GM19372 (cell line): ENCODE measurements at regions not wholly inside any gene's neighbourhood (a gene's known extent, or its start where the extent isn't known, plus 50 kb on each side); places are given as distances from the start of the nearest gene placed in this dataset.

Source experiments
- ATAC-seq: cut with Tn5 transposase; IDR thresholded peaks from one replicate; pipeline ENCODE4 v1.9.1; 2021; ENCODE audit warnings: mild to moderate bottlenecking, low read depth, moderate library complexity; ENCODE audit not compliant: unreplicated experiment

DNA sequence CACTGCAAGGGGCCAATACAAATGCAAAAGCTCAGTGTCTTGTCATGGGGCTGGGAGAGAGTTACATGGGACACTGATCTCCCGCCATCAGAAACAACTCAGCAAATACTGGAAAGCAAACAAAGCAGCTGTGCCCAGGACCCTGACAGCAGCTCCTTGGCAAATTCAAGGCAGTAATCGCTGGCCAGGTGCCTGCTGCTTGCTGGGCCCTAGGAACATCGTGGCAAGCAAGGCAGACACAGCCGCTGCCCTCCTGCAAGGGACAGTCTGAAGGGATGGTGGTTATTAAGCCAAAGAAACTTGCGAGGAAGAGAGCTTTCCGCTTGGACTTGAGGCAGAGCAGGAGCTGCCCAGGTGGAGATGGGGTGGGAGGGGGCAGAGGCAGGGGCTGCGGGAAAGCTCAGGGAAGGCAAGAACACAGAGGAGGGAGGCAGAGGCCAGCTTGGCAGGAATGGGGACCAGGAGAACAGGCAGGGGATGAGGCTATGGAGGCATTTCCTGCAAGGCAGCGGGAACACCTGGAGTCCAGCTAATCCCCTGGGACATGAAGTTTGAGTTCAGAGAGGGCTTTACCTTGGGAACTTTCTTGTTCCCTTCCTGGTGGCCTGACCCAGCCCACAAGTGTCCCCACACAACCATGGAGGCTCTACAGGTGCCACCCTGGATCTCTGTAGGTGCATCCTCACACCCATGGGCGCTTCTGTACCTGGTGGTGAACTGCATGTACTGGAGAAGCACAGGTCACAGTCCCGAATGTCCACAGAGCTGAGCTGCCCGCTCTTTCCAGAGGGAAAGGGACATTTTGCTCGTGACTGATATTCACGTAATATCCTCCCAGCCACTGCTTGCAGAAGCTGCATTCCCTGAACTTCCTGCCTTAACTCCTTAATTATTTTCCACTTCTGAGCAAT is 78.7 kb upstream of the ATP2B2 start:
- no peak for ATAC-seq

DNA sequence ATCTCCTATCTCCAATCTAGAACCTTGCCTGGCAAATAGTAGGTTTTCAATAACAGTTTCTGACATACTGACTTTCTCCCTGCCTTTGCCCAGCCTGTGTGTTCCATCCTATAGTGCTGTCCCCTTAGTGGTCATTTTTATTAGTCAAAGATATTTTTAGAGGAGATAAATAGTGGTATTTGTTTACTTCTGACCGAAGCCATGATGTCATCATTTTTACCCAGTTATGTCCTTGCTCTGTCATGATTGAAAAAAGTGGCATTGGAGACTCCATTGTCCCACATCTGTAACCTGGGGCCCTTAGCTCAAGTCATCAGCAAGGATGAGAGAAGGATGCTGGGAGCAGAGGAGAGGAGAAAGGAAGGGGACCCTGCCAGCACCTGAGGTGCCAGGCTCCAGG is 80.6 kb upstream of the ATP2B2 start:
- no peak for ATAC-seq

DNA sequence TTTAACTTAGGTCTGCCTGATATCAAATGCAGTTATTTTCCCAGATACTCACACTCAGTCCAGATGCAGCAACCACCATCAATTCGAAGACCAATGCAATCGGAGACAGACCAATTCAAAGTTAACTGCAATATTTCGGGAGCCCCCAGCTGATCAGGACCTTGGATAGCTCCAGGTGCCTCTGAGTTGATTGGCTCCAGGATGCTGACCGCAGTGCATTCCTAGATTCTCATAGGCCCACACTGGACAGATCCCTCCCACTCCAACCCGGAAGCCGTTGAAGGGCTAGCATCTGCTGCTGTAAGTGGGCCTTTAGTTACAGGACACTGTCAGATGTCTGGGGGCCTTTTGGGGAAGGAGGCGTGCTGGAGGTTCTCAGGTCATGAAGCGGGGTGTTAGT is 89.5 kb upstream of the ATP2B2 start:
- no peak for ATAC-seq

DNA sequence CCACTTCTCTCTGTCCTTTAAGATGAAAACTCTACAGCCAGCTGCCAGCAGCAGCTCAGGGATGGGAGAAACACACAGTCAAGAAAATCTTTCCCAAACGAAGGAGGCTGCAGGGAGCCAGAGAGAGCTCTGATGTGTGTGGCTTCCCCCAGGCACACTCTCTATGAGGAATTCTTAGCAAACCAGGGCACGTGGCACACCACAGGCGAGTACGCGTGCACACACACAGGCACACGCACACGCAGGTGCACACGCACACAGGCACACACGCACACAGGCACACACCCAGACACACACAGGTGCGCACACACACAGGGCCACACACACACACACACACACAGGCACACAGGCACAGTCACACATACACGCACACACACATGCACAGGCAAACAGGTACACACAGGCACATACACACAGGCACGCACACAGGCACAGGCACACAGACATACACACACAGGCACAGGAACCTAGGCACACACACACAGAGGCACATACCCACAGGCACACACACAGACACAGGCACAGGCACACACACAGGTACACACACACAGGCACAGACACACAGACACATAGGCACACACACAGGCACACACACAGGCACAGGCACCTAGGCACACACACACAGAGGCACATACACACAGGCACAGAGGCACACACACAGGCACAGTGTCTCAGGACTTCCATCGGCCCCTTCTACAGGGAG is 91.5 kb upstream of the ATP2B2 start:
- no peak for ATAC-seq

DNA sequence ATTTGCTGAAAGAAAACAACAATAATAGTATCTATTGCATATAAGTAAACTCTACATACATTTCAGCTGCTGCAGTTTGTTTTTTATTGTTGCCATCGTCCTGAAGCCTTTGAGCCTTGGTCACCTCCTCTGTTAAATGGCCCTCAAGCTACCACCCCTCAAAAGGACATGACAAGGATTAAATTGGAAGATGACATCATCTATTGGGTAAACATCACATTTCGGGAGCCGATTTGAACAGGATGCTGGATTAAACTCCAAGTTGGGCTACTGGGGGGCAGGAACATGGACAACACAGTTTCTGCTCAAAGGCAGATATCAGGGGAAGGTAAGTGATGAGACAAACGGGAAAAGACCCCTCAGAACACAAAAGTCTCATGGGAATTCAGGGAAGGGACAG is 92.3 kb upstream of the ATP2B2 start:
- no peak for ATAC-seq

DNA sequence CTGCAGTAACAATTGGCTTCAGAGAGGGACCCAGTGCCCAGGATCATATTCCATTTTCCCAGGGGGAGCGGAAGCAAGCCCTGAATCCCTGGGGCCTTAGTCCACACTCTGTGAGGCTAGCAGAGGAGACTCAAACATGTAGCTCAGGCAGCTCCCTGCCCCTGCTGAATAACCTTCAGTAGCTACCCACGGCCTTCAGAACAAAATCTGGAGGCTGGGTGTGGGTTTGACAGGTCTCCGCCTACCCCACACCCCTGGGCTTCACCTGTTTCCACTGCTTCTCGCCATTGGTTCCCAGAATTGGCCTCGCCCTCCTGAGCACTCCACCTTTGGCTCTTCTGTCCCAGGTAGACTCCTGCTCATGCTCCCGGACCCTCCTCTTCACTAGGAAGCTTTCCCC is 93.6 kb upstream of the ATP2B2 start:
- no peak for ATAC-seq

DNA sequence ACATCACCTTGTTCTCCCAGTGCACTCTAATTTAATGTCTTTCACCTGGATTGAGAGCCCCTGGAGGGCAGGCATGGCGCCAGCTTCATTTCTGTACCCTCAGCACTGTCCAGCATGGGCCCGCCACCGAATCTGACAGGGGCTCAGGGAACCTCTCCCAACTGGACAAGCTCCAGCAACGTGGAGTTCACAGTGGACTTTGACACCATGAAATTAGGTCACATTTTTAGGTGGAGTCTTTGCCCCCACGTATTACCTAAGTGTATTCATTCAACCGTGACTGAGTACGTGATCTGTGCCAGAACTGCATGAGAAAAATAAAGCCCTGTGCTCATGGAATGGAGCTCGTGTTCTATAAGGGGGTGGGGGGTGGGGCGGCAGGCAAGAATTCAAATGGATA is 94.1 kb upstream of the ATP2B2 start:
- no peak for ATAC-seq

DNA sequence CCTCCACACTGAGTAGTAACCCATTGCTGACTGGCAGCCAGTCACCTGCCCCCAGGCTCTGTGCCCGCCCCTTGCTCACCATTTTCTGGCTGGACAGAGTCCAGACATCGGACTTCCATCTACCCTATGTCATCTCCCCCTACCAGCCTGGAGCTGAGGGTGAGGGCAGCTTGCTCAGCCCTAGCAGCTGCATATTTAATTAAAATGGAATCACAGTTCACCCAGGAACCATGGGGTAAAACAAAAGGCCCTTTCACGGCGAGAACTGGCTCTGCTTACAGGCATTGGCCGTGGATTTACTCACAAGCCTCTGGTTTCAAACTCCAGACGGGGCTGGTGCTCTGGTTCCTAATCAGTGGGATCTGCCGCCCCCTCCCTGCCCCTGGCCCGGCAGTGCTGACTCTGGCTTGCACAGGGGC is 94.9 kb upstream of the ATP2B2 start:
- no peak for ATAC-seq

DNA sequence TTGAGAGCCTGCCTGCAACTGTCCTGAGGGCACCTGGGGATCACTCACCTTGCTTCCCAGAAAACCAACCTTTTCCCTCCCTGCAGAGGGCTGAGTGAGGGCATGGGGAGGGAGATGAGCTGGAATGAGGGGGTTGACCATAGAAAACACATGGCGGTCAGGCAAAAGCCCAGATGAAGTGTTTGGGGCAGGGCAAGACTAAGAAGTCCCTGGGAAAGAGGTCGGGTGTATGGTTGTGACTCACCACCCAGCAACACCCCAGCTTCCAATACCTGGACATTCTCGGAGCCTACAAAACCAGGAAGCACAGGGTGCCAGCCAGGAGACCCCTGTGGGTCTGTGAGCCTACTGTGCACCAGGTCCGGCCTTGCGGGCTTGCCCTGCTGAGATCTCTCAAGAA is 95.3 kb upstream of the ATP2B2 start:
- no peak for ATAC-seq

DNA sequence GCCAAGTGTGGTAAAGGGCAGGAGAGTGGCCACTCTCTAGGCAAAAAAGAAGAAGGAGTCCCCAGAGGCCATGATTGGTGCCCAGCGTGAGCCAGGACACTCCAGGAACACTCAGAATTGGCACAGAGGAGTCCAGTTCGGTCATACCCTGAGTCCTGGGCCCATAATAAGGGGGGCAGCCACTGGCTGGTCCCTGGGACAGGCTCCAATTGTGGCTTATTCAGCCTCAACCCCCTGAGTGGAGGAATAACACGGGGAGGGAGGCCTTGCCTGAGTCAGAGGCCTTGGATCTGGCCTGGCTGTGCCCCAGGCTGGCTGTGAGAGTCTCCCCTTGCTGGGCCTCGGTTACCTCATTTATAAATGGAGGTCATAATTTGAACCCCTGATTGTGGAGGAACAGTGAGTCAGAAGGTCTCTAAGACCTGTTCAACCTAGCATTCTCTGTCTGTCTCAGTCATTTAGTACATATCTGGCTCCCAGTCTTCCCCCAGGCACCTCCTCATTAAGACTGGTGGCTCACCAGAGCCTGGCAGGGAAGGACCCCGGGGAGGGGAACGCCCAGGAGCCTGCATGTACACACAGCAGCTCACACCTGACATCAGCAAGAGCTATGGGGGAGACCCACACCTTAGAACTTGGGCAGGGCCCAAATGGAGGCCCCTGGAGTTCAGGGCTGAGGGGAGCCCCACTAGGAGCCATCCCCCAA is 95.9 kb upstream of the ATP2B2 start:
- ATAC-seq: no peak

DNA sequence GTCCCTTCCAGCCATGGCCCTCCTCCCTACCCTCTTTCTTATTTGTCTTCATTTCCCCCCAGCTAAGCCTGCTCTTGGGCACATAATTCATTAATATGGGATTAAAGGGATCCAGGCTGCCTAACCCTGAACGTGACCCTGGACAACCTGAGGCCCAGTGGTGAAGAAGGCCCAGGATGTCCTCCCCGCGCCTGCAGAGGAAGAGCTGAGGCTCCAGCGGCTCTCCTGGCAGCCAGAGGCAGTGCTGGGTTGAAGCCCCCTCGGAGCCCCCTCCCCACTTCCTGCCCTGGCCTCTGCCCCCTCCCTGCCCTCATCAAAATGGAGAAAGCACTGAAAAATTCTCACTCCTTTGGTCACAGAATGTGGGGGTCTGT is 96.5 kb upstream of the ATP2B2 start:
- ATAC-seq: no peak

DNA sequence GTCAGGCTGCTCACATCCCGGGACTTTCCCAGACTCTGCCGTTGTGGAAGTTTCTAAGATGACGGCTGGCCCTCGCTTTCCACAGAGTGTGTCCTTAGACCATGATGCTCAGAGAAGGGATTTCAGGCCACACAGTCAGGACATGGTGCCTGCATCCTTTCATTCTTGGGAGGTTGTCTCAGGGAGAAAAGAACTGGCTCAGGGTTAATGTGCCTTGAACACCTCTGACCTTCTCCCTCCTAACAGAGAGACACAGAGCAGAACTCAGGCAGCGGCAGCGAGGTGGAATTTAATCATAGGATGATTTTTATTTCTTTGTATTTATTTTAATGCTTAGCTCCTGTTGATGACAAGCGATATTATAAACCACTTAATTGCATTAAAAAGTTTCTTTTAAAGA is 96.9 kb upstream of the ATP2B2 start:
- ATAC-seq: no peak

DNA sequence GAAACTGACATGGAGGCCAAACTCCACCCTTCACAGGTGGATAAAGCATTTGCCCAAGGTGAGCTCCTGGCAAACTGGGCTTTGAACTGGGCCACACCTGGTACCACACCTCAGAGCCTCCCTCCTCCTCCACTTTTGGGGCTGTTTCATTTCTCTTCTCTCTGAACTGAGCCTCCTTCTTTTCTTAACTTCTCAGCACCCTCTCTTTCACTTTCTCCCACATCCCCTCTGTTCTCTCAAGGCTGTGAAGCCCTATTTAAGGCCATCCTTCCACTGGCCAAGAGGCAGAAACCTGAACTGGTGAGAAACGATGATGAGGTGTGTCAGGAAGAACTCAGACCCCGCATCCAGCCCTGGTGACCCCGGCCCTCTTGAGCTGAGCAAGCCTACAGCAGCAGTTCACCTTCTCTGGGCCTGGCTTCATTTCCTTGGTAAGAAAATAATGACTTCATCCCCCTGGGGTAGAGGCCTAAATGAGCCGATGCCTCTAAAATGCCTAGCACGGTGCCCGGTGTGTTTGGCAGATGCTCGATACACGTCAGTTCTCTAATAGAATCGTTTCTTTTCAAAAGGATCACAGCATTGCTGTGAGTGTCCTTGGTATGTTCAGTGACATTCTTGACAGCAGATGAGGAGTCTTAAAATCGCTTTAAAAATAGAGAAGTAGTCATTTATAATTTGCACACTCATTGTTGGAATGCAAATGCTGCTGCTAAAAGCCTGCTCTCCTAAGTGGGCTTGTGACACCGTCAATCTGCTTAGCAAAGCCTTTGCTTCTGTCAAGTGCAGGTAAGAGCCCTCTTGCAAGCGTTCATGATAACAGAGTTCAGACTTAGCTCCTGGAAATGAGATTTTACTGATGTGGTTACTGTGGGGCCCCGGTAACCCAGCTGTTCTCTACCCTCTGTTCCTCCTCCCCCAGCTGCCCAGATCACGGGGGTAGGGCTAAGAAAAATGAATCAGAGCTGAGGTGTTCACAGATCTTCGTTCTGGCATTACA is 97.7 kb upstream of the ATP2B2 start:
- ATAC-seq: no peak

DNA sequence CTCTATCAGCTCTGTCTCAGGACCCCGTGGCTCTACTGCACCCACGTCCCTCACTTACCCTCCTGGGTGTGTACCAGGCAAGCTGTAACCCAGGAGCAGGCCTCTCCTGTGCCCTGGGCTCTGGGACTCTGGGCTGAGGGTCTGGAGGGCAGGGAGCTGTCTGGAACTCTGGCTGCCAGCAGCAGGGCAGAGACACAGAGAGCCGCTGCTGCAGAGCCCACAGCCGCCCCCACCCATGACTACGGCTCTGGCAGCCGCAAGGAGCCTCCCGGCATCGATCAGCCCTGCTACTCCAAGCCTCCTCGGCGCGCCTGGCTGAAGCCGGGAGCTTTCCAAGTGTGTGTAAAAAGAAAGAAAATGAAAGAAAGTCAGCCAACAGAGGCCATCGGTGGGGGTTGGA is 103.7 kb upstream of the ATP2B2 start:
- ATAC-seq: no peak

DNA sequence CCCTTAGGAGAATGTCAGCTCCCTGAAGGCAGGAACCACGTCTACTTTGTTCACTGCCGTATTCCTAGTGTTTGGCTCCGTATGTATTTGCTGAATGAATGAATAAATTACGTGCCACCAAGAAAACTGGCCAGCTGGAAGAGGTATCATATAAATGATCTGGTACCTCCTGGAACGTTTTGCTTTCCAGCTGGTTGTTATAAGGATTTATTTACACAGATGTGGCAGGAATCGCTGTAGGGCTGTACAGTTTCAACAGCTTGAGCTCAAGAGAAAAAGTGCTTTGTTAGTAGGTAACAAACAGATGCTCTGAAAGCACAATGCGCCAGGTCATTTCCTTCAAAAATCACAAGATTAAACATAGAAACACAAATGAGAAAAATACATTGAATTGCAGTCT is 108.8 kb upstream of the ATP2B2 start:
- no peak for ATAC-seq

DNA sequence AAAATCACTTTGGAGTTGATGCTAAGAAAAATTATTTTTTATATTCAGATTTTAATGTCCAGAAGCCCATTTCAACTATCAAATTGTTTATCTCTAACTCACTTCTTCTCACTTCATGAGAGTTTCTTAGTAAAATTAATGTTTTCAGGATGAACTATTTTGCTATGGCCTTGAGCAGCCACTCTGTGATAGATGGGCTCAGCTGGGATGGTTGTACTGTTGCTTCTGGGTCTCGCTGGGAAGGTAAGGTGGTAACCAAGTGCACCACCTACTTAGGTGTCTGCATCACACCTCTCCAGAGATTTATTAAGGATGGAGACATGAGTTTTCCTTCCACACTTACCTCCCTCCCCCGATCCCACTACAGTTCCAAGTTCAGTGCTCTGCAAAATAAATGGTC is 110.3 kb upstream of the ATP2B2 start:
- no peak for ATAC-seq

DNA sequence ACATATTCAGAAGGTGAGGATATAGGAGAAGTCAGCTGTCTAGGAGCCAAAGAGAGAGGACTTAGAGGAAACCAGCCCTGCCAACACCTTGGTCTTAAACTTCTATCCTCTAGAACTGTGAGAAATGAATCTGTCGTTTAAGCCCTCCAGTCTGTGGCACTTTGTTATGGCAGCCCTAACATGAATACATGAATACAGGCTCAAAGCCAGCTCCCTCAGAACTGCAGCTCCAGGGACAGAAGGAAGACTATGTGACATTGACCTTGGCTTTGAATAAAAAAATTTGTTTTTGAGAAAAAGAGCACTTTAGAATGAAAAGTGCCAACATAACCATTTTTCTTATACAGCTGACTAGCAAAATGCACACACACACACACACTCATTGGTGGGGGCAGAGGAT is 110.9 kb upstream of the ATP2B2 start:
- ATAC-seq: no peak

DNA sequence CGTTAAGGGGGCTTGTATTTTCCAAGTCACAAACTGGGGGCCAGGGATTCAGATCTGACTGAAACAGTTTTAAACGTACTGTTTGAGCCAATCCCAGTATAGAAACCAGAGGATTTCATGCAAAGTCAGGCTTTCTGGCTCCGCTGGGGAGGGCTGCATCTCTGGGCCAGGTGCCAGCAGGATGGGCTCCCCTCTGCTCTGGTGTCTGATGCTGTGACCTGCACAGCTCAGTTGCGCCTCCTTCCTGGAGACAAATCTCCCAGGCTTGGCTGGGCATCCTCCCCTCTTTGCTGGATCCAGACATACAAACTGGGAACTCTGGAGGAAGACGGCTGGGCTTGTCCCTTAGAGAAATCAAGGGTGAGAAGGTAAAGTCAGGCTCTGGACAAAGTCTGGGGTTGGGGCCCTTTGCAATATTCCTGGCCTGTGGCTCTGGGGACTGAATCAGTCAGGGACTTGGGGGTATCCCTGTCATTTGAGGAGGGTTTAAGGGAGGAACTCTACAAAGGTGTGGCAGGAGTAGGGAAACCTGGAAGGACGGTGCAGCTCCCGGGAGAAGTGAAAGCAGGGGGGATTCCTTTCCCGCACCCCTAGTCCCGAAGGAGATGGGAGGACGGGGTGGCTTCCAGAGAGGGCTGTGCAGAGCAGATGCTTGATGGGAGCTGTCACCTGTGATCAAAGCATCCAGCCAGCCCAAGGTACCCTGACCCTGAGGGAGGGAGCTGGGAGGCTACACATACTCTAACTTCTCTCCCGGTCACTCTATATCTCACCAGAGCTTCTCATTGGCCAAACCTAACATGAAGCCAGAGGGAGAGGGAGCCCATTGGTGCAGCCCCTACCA is 114.8 kb upstream of the ATP2B2 start:
- no peak for ATAC-seq

DNA sequence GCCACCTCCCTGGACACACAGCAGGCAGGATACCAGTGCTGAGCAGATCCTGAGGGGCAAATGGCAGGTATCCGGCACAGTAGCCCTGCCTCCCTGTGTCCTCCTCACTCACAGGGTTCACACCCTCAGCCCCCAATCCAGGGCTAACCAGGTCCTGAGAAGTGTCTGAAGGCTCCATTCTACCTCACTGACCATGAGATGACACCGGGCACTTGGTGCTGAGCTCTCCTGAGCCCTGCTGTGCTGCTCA is 115.4 kb upstream of the ATP2B2 start:
- no peak for ATAC-seq
